ENCODE measurements at regions not wholly inside any gene's neighbourhood (a gene's known extent, or its start where the extent isn't known, plus 50 kb on each side); places are given as distances from the start of the nearest gene placed in this dataset.

DNA sequence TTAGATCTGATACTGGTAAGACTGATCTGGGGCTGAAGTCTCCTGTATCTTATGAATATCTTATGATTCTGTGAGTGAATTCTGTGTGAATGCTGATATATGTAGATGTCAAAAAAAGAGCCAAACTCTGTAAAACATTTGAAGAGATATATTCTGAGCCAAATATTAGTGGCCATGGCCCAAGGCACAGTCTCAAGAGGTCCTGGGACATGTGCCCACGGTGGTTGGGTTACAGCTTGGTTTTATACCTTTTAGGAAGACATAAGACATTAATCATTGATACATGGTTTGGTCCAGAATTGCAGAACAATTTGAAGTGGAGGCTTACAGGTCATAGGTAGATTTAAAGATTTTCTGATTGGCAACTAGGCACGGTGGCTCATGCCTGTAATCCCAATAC lies 118.3 kb downstream of the KCNK1 start:
- no peak for DNase-seq (ENCODE audit: low read depth)
- no peak overlapping the region for H3K4me3 ChIP-seq (ENCODE audit: low read depth, low read length)
- TF ChIP-seq, protein P1, sequence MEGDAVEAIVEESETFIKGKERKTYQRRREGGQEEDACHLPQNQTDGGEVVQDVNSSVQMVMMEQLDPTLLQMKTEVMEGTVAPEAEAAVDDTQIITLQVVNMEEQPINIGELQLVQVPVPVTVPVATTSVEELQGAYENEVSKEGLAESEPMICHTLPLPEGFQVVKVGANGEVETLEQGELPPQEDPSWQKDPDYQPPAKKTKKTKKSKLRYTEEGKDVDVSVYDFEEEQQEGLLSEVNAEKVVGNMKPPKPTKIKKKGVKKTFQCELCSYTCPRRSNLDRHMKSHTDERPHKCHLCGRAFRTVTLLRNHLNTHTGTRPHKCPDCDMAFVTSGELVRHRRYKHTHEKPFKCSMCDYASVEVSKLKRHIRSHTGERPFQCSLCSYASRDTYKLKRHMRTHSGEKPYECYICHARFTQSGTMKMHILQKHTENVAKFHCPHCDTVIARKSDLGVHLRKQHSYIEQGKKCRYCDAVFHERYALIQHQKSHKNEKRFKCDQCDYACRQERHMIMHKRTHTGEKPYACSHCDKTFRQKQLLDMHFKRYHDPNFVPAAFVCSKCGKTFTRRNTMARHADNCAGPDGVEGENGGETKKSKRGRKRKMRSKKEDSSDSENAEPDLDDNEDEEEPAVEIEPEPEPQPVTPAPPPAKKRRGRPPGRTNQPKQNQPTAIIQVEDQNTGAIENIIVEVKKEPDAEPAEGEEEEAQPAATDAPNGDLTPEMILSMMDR (IDR thresholded peaks at IDR 0.05; ENCODE audit: insufficient read depth, low read depth, low read length), result no peak

DNA sequence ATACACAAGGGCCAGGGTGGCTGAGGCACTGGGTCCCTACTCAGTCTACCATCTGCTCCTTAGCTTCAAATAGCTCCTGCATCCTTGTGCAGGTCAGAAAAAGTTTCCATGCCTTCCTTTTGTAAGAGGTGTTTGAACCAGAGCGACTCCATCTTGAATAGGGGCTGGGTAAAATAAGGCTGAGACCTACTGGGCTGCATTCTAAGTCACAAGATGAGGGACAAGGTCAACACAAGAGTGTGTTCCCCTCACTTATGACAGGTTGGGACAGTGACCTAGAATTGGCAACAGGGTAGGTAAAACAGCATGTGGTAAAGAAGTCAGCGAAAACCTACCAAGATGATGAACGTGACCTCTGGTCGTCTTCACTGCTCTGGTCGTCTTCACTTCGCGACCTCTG lies 120.5 kb downstream of the KCNK1 start:
- TF ChIP-seq, protein P1 (IDR thresholded peaks at IDR 0.05; ENCODE audit: insufficient read depth, low read depth, low read length), result no peak
- H3K4me3 ChIP-seq (ENCODE audit: low read depth, low read length), result no peak overlapping the region
- DNase-seq (ENCODE audit: low read depth), result no peak

DNA sequence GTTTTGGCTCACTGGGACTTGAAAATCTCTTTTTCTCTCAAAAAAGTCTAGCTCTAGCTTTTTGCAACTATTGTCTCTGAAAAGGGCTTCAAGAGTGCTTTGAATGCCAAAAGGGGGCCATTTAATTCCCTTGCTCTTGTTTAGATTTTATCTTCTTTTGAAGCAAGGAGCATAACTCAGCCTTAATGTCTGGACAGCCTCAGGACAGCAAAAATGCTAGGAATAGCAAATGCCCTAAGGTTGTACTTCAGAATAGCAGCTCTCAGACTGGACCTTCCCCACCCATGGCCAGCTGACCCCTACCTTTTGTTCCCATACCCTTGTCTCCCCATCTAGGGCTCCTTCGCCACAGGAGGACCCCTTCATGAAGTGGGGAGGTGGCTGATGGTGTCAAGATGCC lies 121.4 kb downstream of the KCNK1 start:
- TF ChIP-seq, protein P1 (IDR thresholded peaks at IDR 0.05; ENCODE audit: insufficient read depth, low read depth, low read length), result no peak
- no peak for DNase-seq (ENCODE audit: low read depth)
- H3K4me3 ChIP-seq (ENCODE audit: low read depth, low read length), result no peak overlapping the region

DNA sequence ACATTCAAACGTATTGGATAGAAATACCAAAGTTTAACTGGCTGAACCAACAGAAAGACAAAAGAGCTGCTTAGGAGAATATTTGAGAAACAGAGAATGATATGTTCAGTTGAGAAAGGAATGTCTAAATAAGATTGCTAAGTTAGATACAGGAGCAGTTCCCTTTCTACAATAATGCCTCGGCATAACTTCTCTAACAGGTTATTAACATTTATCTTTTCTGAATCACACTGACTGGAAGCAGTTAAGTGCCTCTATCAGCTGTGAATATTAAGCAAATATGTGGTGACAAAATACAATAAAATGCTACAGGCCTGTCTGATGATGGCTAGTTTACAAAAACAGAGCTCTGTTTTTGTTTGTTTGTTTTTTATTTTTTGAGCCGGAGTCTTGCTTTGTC lies 121.9 kb downstream of the KCNK1 start:
- no peak overlapping the region for H3K4me3 ChIP-seq (ENCODE audit: low read depth, low read length)
- TF ChIP-seq, protein P1 (IDR thresholded peaks at IDR 0.05; ENCODE audit: insufficient read depth, low read depth, low read length), result no peak
- DNase-seq (ENCODE audit: low read depth), result peak; percentile 34

DNA sequence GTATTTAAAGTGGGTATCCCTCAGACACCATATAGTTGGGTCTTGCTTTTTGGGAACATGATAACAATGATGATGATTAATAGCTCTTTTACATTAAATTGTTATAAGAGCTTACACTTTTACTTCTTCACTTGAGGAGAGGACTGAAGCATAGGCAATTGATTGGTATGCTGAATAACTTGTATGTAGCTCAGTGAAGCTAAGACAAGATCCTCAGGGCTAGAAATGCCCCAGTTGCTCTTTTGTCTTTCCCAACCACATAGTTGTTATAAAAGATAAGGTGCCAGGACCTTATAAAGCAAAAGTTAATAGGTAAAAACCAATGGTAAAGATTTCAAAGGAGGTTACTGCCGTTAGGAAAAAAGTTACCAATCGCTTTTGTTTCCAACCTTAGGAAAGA lies 123.4 kb downstream of the KCNK1 start:
- DNase-seq (ENCODE audit: low read depth), result no peak
- TF ChIP-seq, protein P1 (IDR thresholded peaks at IDR 0.05; ENCODE audit: insufficient read depth, low read depth, low read length), result no peak
- no peak overlapping the region for H3K4me3 ChIP-seq (ENCODE audit: low read depth, low read length)

DNA sequence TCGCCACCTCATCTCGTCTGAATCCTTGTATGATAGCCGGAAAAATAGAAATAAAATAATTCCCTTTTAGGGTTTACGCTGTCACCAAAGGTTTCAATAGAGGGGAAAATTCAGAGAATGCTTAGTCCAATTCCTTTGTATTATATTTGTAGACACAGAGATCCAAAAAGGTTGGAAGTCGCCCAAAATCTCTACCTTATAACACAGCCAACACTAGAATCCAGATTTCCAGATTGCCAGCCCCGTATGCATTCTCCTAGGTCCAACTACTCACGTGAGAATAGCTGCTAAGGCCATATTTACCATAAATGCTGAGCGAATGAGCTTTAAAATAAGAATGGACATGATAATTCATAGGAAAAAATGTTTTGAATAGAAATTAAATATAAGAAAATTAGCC lies 124.5 kb downstream of the KCNK1 start:
- no peak overlapping the region for H3K4me3 ChIP-seq (ENCODE audit: low read depth, low read length)
- no peak for DNase-seq (ENCODE audit: low read depth)
- TF ChIP-seq, protein P1 (IDR thresholded peaks at IDR 0.05; ENCODE audit: insufficient read depth, low read depth, low read length), result no peak

DNA sequence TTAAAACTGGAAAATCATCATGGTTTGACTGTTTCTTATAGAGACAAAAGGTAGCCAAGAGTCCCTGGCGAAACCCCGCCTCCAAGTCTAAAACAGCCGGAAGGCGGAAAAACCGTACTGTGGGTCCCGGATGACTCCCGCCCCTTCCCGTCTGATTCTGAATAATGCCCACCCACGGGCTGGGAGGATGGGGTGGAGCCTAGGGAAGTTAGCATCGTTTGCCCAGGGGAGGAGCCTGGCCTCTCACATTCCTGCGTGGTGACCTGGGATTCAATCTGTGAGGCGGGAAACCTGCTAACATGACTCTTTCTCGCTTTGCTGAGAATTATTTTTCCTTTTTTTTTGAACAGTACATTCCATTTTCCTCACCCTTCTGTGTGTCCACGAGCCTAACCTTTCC lies 124.9 kb downstream of the KCNK1 start:
- TF ChIP-seq, protein P1 (IDR thresholded peaks at IDR 0.05; ENCODE audit: insufficient read depth, low read depth, low read length), result no peak
- no peak for DNase-seq (ENCODE audit: low read depth)
- H3K4me3 ChIP-seq (ENCODE audit: low read depth, low read length), result no peak overlapping the region
